ENCODE measurements at regions not wholly inside any gene's neighbourhood (a gene's known extent, or its start where the extent isn't known, plus 50 kb on each side); places are given as distances from the start of the nearest gene placed in this dataset.

DNA sequence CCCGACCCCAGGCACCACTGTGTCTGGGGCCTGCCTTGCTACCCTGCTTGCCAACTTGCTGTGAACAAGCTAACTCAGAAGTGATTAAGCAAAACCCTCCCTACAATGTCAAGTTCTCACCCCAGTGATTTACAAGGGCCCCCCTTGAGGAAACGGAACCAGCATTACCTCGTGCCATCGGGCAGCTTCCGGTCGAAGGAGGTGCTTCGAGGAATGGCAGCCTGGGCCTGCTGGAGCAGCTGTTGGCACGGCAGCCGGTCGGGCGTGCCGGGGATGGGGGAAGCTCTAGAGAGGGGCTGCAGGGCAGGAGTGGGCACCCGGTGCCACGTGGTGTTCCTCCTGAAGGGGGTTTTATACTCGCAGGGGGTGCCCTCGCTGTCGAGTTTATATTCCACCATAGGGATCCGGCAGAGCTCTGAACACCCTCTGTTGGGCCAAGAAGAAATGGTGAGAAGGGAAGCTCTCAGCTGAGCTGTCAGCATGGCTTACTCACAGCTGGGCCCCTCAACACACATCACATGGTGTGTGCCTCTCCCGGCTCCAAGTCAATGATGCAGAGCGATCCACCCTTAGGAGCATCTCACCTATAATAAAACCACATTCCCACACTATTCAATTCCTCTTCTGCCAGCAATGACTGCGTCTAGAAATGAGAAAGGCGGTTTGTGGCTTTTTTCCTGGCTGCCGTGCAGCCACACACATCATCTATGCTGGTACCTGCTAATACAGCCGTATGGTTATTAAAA, 184.4 kb downstream of the SIPA1L2 start:
- TF ChIP-seq ZNF8 (CRISPR knock-in tag; IDR thresholded peaks at IDR 0.05) (no peak), ARNTL (CRISPR knock-in tag; IDR thresholded peaks at IDR 0.05; ENCODE audit: borderline replicate concordance, low read depth) (no peak), ZC3H10 (CRISPR knock-in tag; IDR thresholded peaks at IDR 0.05) (no peak), ZFP3 (CRISPR knock-in tag; IDR thresholded peaks at IDR 0.05) (no peak), ESRRG (CRISPR knock-in tag; IDR thresholded peaks at IDR 0.05) (no peak), OSR1 (CRISPR knock-in tag; IDR thresholded peaks at IDR 0.05) (no peak), TOX (CRISPR knock-in tag; IDR thresholded peaks at IDR 0.05; ENCODE audit: borderline replicate concordance) (no peak), ZFP30 (CRISPR knock-in tag; IDR thresholded peaks at IDR 0.05) (no peak), ZNF70 (CRISPR knock-in tag; IDR thresholded peaks at IDR 0.05) (no peak)
- TF ChIP-seq, protein P1, sequence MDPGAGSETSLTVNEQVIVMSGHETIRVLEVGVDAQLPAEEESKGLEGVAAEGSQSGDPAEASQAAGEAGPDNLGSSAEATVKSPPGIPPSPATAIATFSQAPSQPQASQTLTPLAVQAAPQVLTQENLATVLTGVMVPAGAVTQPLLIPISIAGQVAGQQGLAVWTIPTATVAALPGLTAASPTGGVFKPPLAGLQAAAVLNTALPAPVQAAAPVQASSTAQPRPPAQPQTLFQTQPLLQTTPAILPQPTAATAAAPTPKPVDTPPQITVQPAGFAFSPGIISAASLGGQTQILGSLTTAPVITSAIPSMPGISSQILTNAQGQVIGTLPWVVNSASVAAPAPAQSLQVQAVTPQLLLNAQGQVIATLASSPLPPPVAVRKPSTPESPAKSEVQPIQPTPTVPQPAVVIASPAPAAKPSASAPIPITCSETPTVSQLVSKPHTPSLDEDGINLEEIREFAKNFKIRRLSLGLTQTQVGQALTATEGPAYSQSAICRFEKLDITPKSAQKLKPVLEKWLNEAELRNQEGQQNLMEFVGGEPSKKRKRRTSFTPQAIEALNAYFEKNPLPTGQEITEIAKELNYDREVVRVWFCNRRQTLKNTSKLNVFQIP (CRISPR knock-in tag; IDR thresholded peaks at IDR 0.05; ENCODE audit: borderline replicate concordance, low read depth) = no peak
- TF ChIP-seq, protein P2, sequence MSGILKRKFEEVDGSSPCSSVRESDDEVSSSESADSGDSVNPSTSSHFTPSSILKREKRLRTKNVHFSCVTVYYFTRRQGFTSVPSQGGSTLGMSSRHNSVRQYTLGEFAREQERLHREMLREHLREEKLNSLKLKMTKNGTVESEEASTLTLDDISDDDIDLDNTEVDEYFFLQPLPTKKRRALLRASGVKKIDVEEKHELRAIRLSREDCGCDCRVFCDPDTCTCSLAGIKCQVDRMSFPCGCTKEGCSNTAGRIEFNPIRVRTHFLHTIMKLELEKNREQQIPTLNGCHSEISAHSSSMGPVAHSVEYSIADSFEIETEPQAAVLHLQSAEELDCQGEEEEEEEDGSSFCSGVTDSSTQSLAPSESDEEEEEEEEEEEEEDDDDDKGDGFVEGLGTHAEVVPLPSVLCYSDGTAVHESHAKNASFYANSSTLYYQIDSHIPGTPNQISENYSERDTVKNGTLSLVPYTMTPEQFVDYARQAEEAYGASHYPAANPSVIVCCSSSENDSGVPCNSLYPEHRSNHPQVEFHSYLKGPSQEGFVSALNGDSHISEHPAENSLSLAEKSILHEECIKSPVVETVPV (CRISPR knock-in tag; IDR thresholded peaks at IDR 0.05) = no peak
- TF ChIP-seq, protein P3, sequence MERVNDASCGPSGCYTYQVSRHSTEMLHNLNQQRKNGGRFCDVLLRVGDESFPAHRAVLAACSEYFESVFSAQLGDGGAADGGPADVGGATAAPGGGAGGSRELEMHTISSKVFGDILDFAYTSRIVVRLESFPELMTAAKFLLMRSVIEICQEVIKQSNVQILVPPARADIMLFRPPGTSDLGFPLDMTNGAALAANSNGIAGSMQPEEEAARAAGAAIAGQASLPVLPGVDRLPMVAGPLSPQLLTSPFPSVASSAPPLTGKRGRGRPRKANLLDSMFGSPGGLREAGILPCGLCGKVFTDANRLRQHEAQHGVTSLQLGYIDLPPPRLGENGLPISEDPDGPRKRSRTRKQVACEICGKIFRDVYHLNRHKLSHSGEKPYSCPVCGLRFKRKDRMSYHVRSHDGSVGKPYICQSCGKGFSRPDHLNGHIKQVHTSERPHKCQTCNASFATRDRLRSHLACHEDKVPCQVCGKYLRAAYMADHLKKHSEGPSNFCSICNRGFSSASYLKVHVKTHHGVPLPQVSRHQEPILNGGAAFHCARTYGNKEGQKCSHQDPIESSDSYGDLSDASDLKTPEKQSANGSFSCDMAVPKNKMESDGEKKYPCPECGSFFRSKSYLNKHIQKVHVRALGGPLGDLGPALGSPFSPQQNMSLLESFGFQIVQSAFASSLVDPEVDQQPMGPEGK (CRISPR knock-in tag; IDR thresholded peaks at IDR 0.05; ENCODE audit: borderline replicate concordance) = no peak
- TF ChIP-seq, protein P4, sequence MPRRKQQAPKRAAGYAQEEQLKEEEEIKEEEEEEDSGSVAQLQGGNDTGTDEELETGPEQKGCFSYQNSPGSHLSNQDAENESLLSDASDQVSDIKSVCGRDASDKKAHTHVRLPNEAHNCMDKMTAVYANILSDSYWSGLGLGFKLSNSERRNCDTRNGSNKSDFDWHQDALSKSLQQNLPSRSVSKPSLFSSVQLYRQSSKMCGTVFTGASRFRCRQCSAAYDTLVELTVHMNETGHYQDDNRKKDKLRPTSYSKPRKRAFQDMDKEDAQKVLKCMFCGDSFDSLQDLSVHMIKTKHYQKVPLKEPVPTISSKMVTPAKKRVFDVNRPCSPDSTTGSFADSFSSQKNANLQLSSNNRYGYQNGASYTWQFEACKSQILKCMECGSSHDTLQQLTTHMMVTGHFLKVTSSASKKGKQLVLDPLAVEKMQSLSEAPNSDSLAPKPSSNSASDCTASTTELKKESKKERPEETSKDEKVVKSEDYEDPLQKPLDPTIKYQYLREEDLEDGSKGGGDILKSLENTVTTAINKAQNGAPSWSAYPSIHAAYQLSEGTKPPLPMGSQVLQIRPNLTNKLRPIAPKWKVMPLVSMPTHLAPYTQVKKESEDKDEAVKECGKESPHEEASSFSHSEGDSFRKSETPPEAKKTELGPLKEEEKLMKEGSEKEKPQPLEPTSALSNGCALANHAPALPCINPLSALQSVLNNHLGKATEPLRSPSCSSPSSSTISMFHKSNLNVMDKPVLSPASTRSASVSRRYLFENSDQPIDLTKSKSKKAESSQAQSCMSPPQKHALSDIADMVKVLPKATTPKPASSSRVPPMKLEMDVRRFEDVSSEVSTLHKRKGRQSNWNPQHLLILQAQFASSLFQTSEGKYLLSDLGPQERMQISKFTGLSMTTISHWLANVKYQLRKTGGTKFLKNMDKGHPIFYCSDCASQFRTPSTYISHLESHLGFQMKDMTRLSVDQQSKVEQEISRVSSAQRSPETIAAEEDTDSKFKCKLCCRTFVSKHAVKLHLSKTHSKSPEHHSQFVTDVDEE (CRISPR knock-in tag; IDR thresholded peaks at IDR 0.05) = no peak
